ENCODE measurements at regions not wholly inside any gene's neighbourhood (a gene's known extent, or its start where the extent isn't known, plus 50 kb on each side); places are given as distances from the start of the nearest gene placed in this dataset.

GRCh38 chr1:238242181-238242580, 351.5 kb upstream of the ZP4 start:
- H3K4me1 ChIP-seq (ENCODE audit: control insufficient read depth in 2 of 2, insufficient read depth in 2 of 2, low read length in 2 of 2): no peaks in the 10 kb centered on the region
- ATAC-seq (ENCODE audit: low read depth): no peak
- Mint-ChIP-seq H3K4me1 (no peaks in the 10 kb centered on the region), H3K27me3 (no peaks in the 10 kb centered on the region), H3K4me3 (no peak overlapping the region), H3K9me3 (ENCODE audit: insufficient read depth) (no peaks in the 10 kb centered on the region), H3K27ac (no peak overlapping the region)
- no peak overlapping the region for H2AFZ ChIP-seq (ENCODE audit: insufficient read depth, low read depth, low read length, poor library complexity, severe bottlenecking)
- H3K27me3 ChIP-seq (replicated peaks in 1 of 4; ENCODE audit: control extremely low read depth in 1 of 4, control insufficient read depth in 3 of 4, insufficient read depth in 4 of 4, low read length in 3 of 4): no peaks in the 10 kb centered on the region
- H3K4me3 ChIP-seq (ENCODE audit: control extremely low read depth in 1 of 5, extremely low read depth in 1 of 5, insufficient read depth in 1 of 5, low read depth in 2 of 5, low read length in 4 of 5): no peak overlapping the region
- H3K36me3 ChIP-seq (replicated peaks in 1 of 2; ENCODE audit: control extremely low read depth in 1 of 2, control insufficient read depth in 1 of 2, extremely low read depth in 1 of 2, insufficient read depth in 2 of 2, low read length in 1 of 2): no peaks in the 10 kb centered on the region
- intact Hi-C loops (cut with micrococcal nuclease): no loop called here
- no peak overlapping the region for H3K4me2 ChIP-seq (replicated peaks; ENCODE audit: low read depth, low read length, poor library complexity, severe bottlenecking)
- H3K9me3 ChIP-seq (ENCODE audit: control extremely low read depth in 1 of 3, control insufficient read depth in 2 of 3, insufficient read depth in 1 of 3, low read length in 2 of 3): peaks cover 0 to 6% (median 0%) of the 10 kb centered on the region in 3 donors
- H3K9ac ChIP-seq (ENCODE audit: low read length): no peak overlapping the region
- DNase-seq: no peak
- no peak for TF ChIP-seq EZH2 (IDR thresholded peaks at IDR 0.05; ENCODE audit: borderline replicate concordance, insufficient read depth, low read depth, low read length, poor library complexity, severe bottlenecking)
- no peak for TF ChIP-seq CTCF (IDR thresholded peaks at IDR 0.05)
- WGBS (ENCODE audit: insufficient coverage): 71% methylated on average over 1 of the region's 1 CpG
- POLR2A ChIA-PET: no interaction called here
- H3K27ac ChIP-seq (ENCODE audit: low read length in 2 of 2): no peak overlapping the region
- no peaks in the 10 kb centered on the region for H3K79me2 ChIP-seq (ENCODE audit: control insufficient read depth, insufficient read depth, low read length)
- H4K20me1 ChIP-seq (ENCODE audit: control insufficient read depth, insufficient read depth, low read length, poor library complexity, severe bottlenecking): no peaks in the 10 kb centered on the region
- CTCF ChIA-PET: no interaction called here

GRCh38 chr1:238241607-238242006, 350.9 kb upstream of the ZP4 start:
- WGBS (ENCODE audit: insufficient coverage): 100% methylated on average over 1 of the region's 3 CpGs
- TF ChIP-seq CTCF (IDR thresholded peaks at IDR 0.05) (no peak), EZH2 (IDR thresholded peaks at IDR 0.05; ENCODE audit: borderline replicate concordance, insufficient read depth, low read depth, low read length, poor library complexity, severe bottlenecking) (no peak)
- no peaks in the 10 kb centered on the region for H3K9me3 Mint-ChIP-seq (ENCODE audit: insufficient read depth)
- no peaks in the 10 kb centered on the region for H3K27me3 Mint-ChIP-seq
- POLR2A ChIA-PET: no interaction called here
- Histone ChIP-seq H3K9ac (ENCODE audit: low read length) (no peak overlapping the region), H2AFZ (ENCODE audit: insufficient read depth, low read depth, low read length, poor library complexity, severe bottlenecking) (no peak overlapping the region), H3K9me3 (ENCODE audit: control extremely low read depth in 1 of 3, control insufficient read depth in 2 of 3, insufficient read depth in 1 of 3, low read length in 2 of 3) (peaks cover 0 to 6% (median 0%) of the 10 kb centered on the region in 3 donors), H3K4me2 (replicated peaks; ENCODE audit: low read depth, low read length, poor library complexity, severe bottlenecking) (no peak overlapping the region), H3K27me3 (replicated peaks in 1 of 4; ENCODE audit: control extremely low read depth in 1 of 4, control insufficient read depth in 3 of 4, insufficient read depth in 4 of 4, low read length in 3 of 4) (no peaks in the 10 kb centered on the region), H3K79me2 (ENCODE audit: control insufficient read depth, insufficient read depth, low read length) (no peaks in the 10 kb centered on the region), H4K20me1 (ENCODE audit: control insufficient read depth, insufficient read depth, low read length, poor library complexity, severe bottlenecking) (no peaks in the 10 kb centered on the region), H3K4me3 (ENCODE audit: control extremely low read depth in 1 of 5, extremely low read depth in 1 of 5, insufficient read depth in 1 of 5, low read depth in 2 of 5, low read length in 4 of 5) (no peak overlapping the region), H3K4me1 (ENCODE audit: control insufficient read depth in 2 of 2, insufficient read depth in 2 of 2, low read length in 2 of 2) (no peaks in the 10 kb centered on the region), H3K36me3 (replicated peaks in 1 of 2; ENCODE audit: control extremely low read depth in 1 of 2, control insufficient read depth in 1 of 2, extremely low read depth in 1 of 2, insufficient read depth in 2 of 2, low read length in 1 of 2) (no peaks in the 10 kb centered on the region), H3K27ac (ENCODE audit: low read length in 2 of 2) (no peak overlapping the region)
- no peak overlapping the region for H3K4me3 Mint-ChIP-seq
- CTCF ChIA-PET: no interaction called here
- intact Hi-C loops (cut with micrococcal nuclease): no loop called here
- H3K27ac Mint-ChIP-seq: no peak overlapping the region
- H3K4me1 Mint-ChIP-seq: no peaks in the 10 kb centered on the region
- DNase-seq: no peak
- no peak for ATAC-seq (ENCODE audit: low read depth)

All from B cell (primary cell).